T follicular helper cell (primary cell): ENCODE measurements at regions not wholly inside any gene's neighbourhood (a gene's known extent, or its start where the extent isn't known, plus 50 kb on each side); places are given as distances from the start of the nearest gene placed in this dataset.
"Not testable (repeated sequence)": the region's sequence is repeated elsewhere in the genome, so short reads cannot be mapped to it uniquely, and the experiment has no call there.

ENCODE experiments used
- DNase-seq: peaks from one replicate; pipeline ENCODE4 v3.0.0-alpha.2; 2020; ENCODE audit warnings: low read depth

GRCh38 chr2:144629935-144630334, 110.0 kb upstream of the ZEB2 start:
- DNase-seq = no peak

- DNase-seq = no peak
Measured at GRCh38 chr2:144628566-144628965, 108.6 kb upstream of the ZEB2 start.

GRCh38 chr2:144625626-144626025, 105.7 kb upstream of the ZEB2 start:
- DNase-seq = no peak

GRCh38 chr2:144625226-144625625, 105.3 kb upstream of the ZEB2 start:
- DNase-seq = no peak

GRCh38 chr2:144624451-144624850, 104.5 kb upstream of the ZEB2 start:
- no peak for DNase-seq

- not testable (repeated sequence) for DNase-seq
Measured at GRCh38 chr2:144622373-144622772, 102.5 kb upstream of the ZEB2 start.

GRCh38 chr2:144621266-144621665, 101.3 kb upstream of the ZEB2 start:
- DNase-seq = no peak

GRCh38 chr2:144619760-144620159, 99.8 kb upstream of the ZEB2 start:
- DNase-seq = no peak

- not testable (repeated sequence) for DNase-seq
Measured at GRCh38 chr2:144617171-144617570, 97.3 kb upstream of the ZEB2 start.

- no peak for DNase-seq
Measured at GRCh38 chr2:144615866-144616565, 96.1 kb upstream of the ZEB2 start.

GRCh38 chr2:144607891-144608521, 88.1 kb upstream of the ZEB2 start:
- DNase-seq = no peak

GRCh38 chr2:144607099-144607498, 87.2 kb upstream of the ZEB2 start:
- DNase-seq = no peak

GRCh38 chr2:144606466-144607095, 86.7 kb upstream of the ZEB2 start:
- DNase-seq = no peak

GRCh38 chr2:144605231-144605840, 85.4 kb upstream of the ZEB2 start:
- no peak for DNase-seq

- no peak for DNase-seq
Measured at GRCh38 chr2:144603334-144603733, 83.4 kb upstream of the ZEB2 start.

GRCh38 chr2:144598906-144599305, 79.0 kb upstream of the ZEB2 start:
- no peak for DNase-seq

- DNase-seq = no peak
Measured at GRCh38 chr2:144597894-144598593, 78.1 kb upstream of the ZEB2 start.

GRCh38 chr2:144597388-144597787, 77.5 kb upstream of the ZEB2 start:
- no peak for DNase-seq

- no peak for DNase-seq
Measured at GRCh38 chr2:144596073-144596871, 76.4 kb upstream of the ZEB2 start.

- DNase-seq = no peak
Measured at GRCh38 chr2:144595686-144596072, 75.8 kb upstream of the ZEB2 start.

GRCh38 chr2:144595279-144595678, 75.4 kb upstream of the ZEB2 start:
- no peak for DNase-seq
